ENCODE measurements at regions not wholly inside any gene's neighbourhood (a gene's known extent, or its start where the extent isn't known, plus 50 kb on each side); places are given as distances from the start of the nearest gene placed in this dataset.

DNA sequence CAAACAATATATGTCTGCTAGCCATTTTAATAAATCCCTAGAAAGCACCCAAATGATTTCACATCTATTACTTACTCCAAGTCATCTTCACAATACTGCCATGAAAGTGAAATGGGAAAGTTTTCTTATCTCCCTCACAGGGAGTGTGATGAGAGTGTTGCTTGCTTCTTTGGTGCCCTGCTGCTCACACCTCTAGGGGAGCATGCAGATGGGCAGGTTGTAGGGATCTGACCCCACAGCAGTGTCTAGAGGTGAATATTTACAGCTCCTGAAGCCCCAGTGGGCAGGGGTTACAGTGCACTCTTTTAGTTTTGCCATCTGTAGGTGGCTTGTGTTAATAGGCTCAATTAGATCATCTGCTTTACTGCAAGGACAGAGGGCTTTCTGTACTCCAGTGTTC is 173.2 kb downstream of the GABRG2 start:
- FAIRE-seq, result no peak
- dilution Hi-C loops (cut with MboI; ENCODE audit: extremely low pct_ligation_motif_present, low sequenced_read_pairs), result no loop called here

More for the DNA sequence above, 173.2 kb downstream of the GABRG2 start:
- CTCF ChIA-PET, result no interaction called here
- intact Hi-C loops (cut with micrococcal nuclease), result no loop called here
- Histone ChIP-seq H3K27me3 (ENCODE audit: control insufficient read depth in 2 of 2, insufficient read depth in 2 of 2, low read length in 2 of 2) (no peaks in the 10 kb centered on the region), H3K4me1 (ENCODE audit: control insufficient read depth, extremely low read depth, insufficient read depth, low read length) (no peaks in the 10 kb centered on the region), H3K4me2 (ENCODE audit: insufficient read depth, low read length) (no peak overlapping the region), H3K27ac (ENCODE audit: insufficient read depth, low read depth, low read length) (no peak overlapping the region), H2AFZ (ENCODE audit: low read depth, low read length) (no peak overlapping the region), H4K20me1 (replicated peaks; ENCODE audit: control insufficient read depth, extremely low read depth, insufficient read depth, low read length) (no peaks in the 10 kb centered on the region), H3K9me3 (replicated peaks; ENCODE audit: control insufficient read depth, insufficient read depth, low read length) (no peaks in the 10 kb centered on the region), H3K4me3 (replicated peaks in 1 of 3; ENCODE audit: insufficient read depth in 1 of 3, low read depth in 1 of 3, low read length in 3 of 3) (no peak overlapping the region), H3K79me2 (ENCODE audit: control insufficient read depth, insufficient read depth, low read length) (no peaks in the 10 kb centered on the region), H3K9me1 (replicated peaks; ENCODE audit: control insufficient read depth, extremely low read depth, insufficient read depth, low read length) (no peaks in the 10 kb centered on the region), H3K9ac (replicated peaks; ENCODE audit: extremely low read depth, insufficient read depth, low read length) (no peak overlapping the region), H3K36me3 (ENCODE audit: control insufficient read depth in 2 of 2, extremely low read depth in 1 of 2, insufficient read depth in 2 of 2, low read length in 2 of 2) (no peaks in the 10 kb centered on the region)
- no peak for DNase-seq (ENCODE audit: low read depth, low spot score)
- POLR2A ChIA-PET, result no interaction called here
- TF ChIP-seq CTCF (IDR thresholded peaks at IDR 0.05; ENCODE audit: extremely low read depth in 1 of 2, insufficient read depth in 1 of 2, low read depth in 1 of 2, low read length in 2 of 2) (no peak), EZH2 (IDR thresholded peaks at IDR 0.05; ENCODE audit: borderline replicate concordance, low read depth, low read length, severe bottlenecking) (no peak), JUN (IDR thresholded peaks at IDR 0.05; ENCODE audit: borderline replicate concordance, insufficient read depth, insufficient read length, low read depth) (no peak), MYC (IDR thresholded peaks at IDR 0.05; ENCODE audit: low read depth, low read length) (no peak), POLR2AphosphoS5 (IDR thresholded peaks at IDR 0.05; ENCODE audit: insufficient read depth, low read depth, low read length) (no peak), GATA2 (IDR thresholded peaks at IDR 0.05; ENCODE audit: insufficient read depth, insufficient read length, low read depth, low read length) (no peak), FOS (IDR thresholded peaks at IDR 0.05; ENCODE audit: borderline replicate concordance, insufficient read depth, low read length) (no peak), POLR2A (IDR thresholded peaks at IDR 0.05; ENCODE audit: low read depth, low read length) (no peak)
- TF ChIP-seq, protein P1, sequence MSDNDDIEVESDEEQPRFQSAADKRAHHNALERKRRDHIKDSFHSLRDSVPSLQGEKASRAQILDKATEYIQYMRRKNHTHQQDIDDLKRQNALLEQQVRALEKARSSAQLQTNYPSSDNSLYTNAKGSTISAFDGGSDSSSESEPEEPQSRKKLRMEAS (IDR thresholded peaks at IDR 0.05; ENCODE audit: insufficient read depth, insufficient read length), result no peak
- no TSS peak for BruUV-seq (replicated peaks)

Measured in endothelial cell of umbilical vein (primary cell).